ENCODE measurements at regions not wholly inside any gene's neighbourhood (a gene's known extent, or its start where the extent isn't known, plus 50 kb on each side); places are given as distances from the start of the nearest gene placed in this dataset.

- DNase-seq: no peak
These were observed 155.0 kb upstream of the CTTNBP2 start for GRCh38 chr7:118028226-118028625.

GRCh38 chr7:118029826-118030422, 154.0 kb upstream of the LSM8 start:
- DNase-seq: no peak

- DNase-seq: no peak
These were observed 150.7 kb upstream of the LSM8 start for GRCh38 chr7:118033273-118033672.

- DNase-seq: no peak
These were observed 143.9 kb upstream of the LSM8 start for GRCh38 chr7:118039963-118040489.

DNA sequence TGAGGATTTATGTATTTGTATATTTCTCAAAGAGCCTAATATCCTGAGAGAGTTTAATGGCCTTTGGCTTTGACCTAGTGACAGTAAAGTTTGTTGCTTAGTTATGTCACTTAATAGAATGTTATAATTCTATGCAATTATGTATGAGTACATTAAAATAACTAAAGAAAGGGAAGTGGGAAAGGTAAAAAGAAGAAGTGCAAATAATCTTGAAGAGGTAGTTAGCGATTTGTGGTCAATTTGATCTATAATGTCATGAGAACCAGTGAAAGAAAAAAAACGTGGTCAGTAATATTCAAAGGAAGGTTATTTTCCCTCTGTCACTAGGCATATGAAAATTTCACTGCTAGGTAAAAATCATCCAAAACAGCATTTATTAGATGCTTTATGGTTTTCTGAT, 143.4 kb upstream of the LSM8 start:
- DNase-seq: no peak

DNA sequence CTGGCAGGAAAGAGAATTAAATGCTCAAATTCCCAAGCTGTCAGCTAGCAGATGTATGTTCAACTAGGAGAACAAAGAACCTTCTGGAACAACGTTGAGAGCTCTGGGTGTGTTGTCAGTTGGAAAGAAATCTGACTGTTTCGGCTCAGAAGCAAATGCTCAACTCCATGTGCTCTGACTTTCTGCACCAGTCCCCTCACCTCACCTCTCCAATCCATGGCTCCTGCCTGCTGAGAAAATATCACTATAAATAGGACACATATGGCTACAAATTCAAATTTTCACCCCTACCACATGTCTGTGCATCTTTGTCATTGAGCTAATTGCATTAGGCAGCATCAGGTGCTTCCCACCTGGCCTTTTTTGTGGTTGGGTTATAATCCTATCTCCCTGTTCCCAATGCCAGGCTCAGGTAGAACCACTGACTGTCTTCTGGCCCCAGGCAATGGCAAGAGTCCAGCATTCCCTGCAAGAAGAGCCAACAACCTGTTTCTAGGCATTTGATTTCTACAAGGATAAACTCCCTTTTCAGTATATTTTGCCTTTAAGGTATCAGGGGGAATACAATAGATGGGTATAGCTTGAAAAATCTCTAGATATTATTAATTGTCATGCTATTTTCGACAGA, 142.6 kb upstream of the LSM8 start:
- DNase-seq: no peak

- DNase-seq: no peak
These were observed 138.3 kb upstream of the LSM8 start for GRCh38 chr7:118045629-118046028.

DNA sequence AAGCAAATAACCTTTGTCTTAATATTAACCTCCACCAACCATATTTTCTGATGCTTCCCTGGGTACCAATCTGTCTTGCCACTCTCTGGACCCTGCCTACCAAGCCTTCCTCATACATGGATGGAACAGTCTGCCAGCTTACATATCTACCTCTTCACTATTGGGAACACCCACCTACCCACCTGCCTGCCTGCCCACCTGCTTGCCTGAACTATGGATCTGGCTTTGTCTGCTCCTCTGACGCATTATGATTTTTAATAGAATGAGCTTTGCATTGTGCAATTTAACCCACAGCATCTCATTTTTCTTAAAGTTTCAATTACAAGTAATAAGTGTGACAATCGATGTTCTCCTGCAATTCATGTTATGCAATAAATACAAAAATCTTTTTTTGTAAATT, 137.9 kb upstream of the LSM8 start:
- no peak for DNase-seq

GRCh38 chr7:118046801-118047200, 137.2 kb upstream of the LSM8 start:
- no peak for DNase-seq

DNA sequence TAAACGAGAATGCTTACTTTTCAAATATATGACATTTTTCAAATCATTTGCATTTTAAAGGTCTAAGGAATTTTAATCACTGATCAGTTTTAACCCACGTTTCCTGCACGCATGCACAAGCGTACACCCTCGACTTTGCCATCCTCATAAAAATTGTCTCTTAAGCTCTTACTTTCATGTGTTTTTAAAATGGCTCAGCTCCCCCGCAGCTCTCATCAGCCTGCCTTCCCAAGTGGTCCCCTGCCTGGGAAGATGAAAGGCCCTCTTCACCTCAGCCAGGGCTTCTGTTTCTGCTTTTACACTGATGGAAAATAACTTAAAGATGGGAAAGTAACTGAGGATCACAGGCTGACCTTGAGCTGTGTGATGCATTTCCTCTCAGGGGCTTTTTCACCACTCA, 131.6 kb upstream of the LSM8 start:
- DNase-seq: no peak

GRCh38 chr7:118053353-118053752, 130.6 kb upstream of the LSM8 start:
- no peak for DNase-seq

GRCh38 chr7:118054529-118054928, 129.4 kb upstream of the LSM8 start:
- DNase-seq: no peak

DNA sequence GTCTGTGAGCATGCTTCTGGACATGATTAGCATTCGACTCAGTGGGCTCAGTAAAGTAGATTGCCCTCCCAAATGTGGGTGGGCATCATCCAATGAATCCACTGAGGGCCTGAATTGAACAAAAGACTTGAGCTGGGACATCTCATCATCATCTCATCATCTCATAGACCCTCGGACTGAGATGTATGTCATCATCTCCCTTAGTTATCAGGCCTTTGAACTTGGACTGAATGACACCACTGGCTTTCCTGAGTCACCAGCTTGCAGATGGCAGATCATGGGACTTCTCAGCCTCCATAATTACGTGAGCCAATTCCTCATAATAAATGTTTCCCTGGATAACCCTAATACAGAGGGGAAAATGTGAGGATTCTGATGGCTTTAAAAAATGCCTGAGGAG, 128.3 kb upstream of the LSM8 start:
- no peak for DNase-seq

GRCh38 chr7:118057404-118057803, 126.6 kb upstream of the LSM8 start:
- no peak for DNase-seq

DNA sequence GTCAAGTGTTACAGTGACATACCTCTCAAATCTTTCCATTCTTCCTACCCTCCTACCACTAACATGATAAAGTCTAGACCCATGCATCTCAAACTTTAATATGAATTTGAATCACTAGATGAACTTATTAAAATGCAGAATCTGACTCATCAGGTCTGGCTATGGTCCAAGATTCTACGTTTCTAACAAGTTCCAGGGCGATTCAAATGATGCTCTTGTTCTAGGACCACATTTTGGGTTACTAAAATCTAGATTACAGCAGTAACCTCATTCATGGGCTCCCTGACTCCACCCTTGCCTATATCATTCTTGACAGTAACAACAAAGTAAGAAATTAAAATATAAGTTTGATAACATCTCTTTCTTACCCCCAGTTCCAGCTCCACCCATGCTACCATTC, 124.8 kb upstream of the LSM8 start:
- DNase-seq: peak; percentile 8

DNA sequence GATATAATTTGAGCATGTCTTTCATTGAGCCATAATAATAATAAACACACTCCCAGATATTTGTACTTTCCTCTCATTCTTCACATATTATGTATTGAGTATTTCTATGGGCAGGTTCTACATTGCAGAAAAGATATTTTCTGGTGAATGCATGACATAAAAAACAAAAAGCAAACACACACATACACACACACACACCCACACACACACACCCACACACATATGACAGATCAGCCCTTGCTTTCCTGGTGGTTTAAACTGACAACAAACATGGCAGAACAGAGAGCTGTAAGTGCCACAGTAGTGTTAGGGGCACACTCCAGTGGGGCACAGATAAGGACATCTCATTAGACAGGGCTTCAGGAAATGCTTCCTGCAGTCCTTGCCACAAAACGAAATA, 123.3 kb upstream of the LSM8 start:
- DNase-seq: no peak

DNA sequence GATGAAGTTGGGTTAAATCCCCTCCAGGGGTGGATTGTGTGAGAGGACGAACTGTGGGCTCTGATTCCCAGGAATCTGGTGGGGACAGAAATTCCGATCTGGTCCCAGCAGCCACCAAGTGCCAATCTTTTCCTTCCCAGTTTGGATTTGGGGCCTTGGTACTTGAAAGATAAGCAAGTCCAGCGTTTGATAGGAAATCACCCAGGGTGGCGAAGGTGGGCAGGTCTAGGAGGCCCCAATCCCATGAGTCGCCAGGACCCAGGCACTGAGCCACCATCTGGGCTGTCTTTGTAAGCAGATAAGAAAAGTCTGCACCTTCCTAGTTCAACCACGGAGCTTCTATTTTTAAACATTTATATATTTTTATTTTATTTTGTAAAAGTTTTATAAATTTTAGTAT, 122.6 kb upstream of the LSM8 start:
- DNase-seq: peak; percentile 71

- DNase-seq: no peak
These were observed 110.9 kb upstream of the LSM8 start for GRCh38 chr7:118072893-118073674.

DNA sequence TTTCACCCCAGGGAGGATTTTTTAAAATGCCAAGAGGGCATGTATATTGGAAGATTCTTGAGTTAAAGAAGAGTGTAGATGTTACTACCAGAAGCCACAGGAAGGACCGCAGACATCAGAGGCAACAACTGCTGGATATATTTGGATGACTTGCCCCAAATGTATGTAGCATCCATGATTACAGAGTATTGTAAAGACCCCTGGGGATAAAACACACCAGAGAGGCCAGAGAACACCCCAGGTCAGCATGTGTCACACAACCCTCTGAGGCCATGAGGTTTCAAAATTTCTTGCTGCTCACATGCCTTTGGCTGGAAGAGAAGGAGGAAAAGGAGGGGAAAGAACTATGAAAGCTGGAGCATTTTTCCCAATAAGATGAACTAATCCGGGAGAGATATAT, 108.0 kb upstream of the LSM8 start:
- DNase-seq: no peak

DNA sequence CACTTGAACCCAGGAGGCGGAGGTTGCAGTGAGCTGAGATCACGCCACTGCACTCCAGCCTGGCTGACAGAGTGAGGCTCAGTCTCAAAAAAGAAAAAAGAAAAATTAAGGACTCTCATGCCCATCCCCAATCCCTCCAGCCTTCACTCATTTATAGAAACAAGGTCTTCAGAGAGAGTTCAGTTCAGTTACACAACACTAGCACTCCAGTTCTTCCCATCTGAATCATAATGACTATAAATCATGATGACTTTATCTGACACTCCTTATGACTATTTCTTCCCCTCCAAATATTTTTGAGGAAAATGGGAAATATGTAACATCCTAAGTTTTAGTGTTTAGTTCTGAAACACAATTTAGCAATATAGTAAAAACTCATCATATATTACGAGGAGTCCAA, 107.4 kb upstream of the LSM8 start:
- DNase-seq: no peak

DNA sequence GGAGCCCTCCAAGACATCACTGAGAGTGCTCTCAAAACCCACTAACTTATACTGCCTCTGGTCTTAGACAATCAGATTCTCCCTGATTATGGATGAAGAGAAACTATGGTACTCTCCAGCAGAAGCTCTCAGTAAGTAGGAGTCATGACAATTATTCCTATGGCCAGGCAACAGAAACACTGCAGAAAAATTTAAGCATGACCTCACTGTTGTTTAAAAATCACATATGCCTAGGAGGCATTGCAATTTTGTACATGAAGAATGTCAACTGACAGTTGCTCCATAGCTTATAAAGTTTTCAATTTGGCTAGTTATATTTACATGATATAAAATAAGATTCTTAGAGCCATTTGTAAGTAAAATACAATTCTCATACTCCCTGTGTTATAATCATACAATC, 105.9 kb upstream of the LSM8 start:
- DNase-seq: no peak

DNA sequence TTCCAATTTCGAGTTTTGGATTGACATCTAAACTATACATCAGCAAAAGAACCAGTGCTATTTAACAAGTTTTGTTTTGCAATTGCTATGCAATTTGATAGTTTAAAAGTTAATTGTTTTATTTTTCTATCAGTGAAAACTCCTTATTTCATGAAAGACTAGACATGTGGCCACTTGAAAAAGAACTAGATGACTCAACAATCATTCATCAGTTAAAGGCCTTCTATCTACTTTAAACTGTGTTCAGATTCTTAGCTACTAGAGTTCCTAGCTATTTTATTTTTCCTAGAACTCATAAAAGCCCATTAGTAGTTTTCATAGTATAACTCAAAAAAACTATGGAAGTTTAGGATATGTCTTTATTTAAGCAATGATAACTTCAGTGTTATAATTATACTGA, 104.6 kb upstream of the LSM8 start:
- DNase-seq: no peak

- peak; percentile 59 for DNase-seq
These were observed 103.0 kb upstream of the LSM8 start for GRCh38 chr7:118080947-118081346.

DNA sequence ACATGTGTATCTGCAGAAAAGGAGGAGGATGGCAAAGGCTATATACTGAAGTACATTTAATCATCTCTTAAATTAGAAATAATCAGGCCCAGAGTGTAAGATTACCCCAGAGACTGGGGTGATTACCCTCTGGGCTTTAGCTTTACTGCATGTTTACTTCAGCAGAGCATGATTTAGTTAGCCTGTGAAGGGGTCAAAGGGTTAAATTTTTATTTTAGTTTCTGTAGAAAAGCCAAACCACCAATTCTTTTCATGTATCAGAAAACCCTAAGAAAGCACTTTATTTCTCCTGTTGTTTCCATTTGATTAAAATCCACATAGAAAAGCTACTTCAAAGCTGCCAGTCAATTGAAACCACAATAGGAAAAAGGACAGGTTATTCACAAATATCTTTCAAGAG, 101.5 kb upstream of the LSM8 start:
- DNase-seq: no peak

All from hematopoietic multipotent progenitor cell treated with erythropoietin and hydrocortisone succinate and interleukin-3 and kit ligand, for 8 days (in vitro differentiated cells).